ENCODE measurements at regions not wholly inside any gene's neighbourhood (a gene's known extent, or its start where the extent isn't known, plus 50 kb on each side); places are given as distances from the start of the nearest gene placed in this dataset.
"Not testable (repeated sequence)": the region's sequence is repeated elsewhere in the genome, so short reads cannot be mapped to it uniquely, and the experiment has no call there.

DNA sequence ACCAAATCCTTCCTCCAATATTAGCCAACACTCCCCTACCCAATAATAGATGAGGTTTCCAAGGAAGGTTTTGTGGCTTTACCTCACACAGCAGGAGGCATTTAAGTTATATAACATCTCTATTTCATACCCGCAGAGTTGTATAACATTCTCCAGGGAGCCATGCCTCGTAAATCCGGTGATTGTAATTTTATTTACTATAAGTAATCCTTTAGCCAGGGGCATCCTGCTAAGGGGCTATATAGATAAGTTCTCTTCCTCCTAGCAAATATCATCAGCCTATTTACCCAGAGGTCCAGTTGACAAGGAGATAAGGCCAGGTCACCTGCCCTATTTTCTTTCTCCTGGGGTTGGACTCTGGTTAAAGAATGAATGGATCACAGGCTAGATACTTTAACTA lies 2051.0 kb downstream of the EFNA5 start:
- DNase-seq: no peak

DNA sequence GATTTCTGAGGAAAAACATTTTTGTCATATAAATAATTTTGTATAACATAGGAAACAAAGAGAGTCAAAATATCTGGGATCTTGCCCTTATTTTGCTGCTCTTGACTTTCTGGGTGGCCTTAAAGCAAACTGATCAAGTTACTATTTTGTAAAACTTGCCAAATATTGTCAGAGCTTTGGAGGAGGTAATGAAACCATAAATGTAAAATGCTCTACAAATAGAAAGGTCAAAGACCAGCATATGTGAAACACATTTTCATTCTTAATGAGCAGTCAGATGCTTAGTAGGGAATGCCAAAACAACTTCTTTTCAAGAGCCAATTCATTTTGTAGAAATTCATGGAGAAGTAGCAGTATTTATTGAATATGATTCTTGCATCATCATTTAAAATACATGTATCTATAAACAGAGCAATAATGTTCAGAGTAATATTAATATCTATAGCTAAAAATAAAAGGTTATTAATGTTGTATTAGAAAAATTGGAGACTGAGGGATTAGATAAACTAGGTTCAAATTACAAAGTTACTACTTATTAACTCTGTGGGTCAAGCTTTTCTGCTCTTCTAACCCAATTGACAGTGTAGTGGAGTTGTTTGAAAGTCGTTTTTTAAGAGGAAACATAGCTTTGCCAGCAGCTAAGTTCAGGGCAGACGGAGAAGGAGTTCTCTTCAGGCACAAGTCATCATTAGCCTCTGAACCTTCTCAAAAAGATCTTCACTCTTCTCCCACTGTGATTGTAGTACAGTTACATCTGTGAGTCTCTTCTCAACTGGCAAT lies 2053.1 kb downstream of the EFNA5 start:
- DNase-seq: no peak

- no peak for DNase-seq
These were observed 2054.0 kb upstream of the NUDT12 start for GRCh38 chr5:105616599-105616998.

DNA sequence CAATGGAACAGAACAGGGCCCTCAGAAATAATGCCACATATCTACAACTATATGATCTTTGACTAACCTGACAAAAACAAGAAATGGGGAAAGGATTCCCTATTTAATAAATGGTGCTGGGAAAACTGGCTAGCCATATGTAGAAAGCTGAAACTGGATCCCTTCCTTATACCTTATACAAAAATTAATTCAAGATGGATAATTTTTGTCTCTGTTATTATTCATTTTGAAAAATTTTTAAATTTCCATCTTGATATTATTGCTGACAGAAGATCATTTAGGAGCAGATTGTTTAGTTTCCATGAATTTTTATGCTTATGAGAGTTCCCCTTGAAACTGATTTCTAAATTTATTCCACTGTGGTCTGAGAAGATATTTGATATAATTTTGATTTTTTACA lies 2039.8 kb upstream of the NUDT12 start:
- not testable (repeated sequence) for DNase-seq

- no peak for DNase-seq
These were observed 2030.6 kb upstream of the NUDT12 start for GRCh38 chr5:105593011-105593760.

DNA sequence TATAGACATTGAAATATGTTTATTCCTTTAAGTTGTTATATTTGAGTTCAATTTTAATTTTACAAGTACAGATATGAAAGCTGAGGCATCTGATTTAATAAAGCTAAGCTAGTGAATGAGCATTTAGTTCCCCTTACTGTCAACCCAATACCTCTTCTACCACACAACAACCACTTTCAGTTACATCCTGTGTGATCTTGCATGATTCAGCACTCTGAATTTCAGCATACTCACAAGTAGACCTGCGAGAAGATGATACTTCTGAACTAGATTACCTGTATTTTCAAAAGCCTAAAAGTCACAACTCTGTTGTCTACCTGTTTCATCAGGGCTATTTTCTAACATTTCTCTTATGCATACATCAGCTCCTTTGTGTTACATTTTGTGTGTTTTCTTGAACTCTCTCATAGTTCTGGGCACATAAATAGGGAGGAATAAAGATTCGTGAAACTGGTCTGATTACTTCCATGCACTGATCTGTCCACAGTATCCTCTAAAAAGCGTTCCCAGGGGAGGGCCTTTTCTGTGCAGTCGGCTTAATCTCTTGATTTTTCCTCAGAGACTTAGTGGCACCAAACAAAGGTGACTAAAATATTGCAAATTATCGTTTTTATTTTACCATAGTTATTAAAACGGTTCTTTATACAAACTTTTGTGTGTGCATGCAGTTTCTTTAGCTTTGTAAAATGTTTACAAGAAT lies 2025.5 kb upstream of the NUDT12 start:
- no peak for DNase-seq

DNA sequence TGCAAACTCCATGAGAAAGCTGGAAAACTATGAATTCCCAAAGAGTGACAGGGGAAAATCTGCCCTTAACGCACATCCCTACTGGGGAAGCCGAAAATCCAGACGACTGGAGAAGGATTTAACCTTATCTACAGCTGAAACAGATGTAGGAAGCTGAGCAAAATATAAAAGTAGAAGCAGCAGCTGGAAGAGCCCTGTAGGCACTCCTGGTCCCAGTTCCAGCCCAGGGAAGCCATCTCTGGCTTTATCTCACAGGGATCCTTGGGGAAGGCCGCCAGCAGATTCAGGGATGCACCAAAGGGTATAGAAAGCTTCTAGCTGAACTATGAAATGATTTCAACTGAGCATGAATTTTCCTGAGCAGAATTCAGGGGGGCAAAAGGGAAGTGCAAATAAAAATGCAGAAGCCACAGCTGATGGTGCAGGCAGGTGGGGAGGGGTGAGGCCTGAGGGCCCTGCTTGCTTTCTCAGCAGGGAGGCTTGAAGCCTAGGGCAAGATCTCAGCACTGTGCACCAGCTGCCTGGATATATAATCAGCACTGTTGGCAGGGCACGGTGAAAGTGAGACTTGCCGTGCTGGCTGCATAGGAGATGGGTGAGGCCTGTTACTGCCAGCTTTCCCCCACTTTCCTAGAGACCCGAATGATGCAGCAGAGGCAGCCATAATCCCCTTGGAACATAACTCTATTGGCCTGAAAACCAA lies 2019.5 kb upstream of the NUDT12 start:
- no peak for DNase-seq

DNA sequence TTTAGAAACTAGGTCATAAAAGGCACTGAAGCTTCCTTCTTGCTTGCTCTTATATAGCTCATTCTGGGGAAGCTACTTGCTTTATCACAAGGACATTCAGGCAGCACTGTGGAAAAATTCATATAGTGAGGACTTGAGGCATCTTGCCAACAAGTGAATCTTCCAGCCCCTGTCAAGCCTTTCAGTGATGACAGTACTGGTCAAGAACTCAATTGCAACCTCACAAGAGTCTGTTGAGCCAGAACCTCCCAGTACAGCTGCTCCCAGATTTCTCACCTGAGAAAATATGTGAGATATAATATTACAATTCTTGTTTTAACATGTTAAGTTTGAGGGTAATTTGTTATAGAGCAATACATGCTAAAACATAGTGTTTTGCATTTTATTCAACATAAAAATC lies 2011.0 kb upstream of the NUDT12 start:
- DNase-seq: no peak

DNA sequence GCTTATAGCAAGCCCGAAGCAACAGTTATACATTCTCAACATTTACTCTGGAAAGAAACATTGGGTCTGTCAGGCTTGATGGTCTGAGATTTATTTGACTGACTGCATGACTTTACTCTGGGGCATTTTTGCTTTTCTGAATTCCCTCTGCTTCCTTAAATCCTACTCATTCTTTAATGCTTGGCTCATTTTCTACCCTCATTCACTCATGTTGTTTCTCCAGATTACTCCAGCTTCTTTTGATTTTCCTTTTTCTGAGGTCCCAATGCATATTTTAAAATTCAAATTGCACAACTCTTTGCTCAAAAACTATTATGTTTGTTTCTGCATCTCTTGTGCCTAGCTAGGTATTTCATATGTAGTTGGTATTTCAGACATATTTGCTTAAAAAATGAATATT lies 2002.9 kb upstream of the NUDT12 start:
- no peak for DNase-seq

DNA sequence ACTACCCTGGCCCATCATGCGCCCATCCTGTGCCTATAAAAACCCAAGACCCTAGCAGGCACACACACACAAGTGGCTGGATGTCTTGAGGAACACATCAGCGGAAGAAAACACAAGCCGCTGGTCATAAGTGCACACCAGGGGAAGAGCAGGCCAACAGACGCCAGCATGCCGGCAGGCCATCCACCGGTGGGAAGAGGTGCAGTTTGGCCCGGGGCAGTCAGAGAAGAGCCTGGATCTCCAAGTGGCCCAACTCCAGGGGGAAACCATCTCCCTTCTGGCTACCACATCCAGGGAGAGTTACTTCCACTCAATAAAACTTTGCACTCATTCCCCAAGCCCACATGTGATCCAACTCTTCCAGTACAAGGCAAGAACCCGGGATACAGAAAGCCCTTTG lies 2001.3 kb upstream of the NUDT12 start:
- no peak for DNase-seq

DNA sequence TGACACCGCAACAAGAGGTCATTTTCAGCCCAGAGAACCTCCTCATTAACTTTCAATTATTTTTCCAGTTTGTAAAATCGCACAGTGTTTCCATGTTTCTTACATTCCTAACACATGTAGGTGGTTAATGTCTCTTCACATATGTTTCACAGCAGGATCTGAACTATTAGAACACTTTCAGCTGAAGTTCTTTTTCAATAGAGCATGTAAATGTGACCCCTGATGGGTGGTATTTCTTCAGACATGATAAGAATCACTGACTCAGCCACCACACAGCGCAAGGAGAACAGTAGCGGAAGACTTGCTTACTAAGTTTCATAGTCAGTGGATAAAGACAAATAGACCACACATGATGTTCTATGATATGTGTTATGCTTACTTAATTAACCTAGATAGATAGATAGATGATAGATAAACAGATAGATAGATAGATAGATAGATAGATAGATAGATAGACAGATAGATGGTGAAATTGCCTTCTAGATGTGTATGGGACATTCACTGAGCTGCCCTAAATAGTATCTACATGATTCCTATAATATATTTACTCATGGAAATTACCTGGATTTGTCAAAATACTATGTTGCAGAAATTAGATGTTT lies 1992.1 kb upstream of the NUDT12 start:
- no peak for DNase-seq

GRCh38 chr5:105544300-105544699 lies 1981.7 kb upstream of the NUDT12 start:
- DNase-seq: no peak

DNA sequence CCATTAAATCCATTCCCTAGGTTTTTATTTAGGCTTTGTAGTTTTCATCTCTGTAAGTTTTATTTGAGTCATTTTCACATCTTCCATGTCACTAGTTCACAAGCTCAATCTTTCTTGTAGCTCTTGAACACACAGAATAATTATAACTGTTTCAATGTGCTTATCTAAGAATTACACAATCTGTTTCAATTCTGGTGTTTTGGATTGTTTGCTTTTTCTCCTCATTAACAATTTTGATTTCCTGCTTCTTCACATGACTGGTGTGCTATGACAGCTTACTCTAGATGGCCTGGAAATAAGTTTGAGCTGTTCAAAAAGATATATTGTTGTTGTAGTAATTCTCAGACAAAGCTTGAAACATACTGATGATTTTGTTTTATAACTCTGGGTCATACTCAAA lies 1974.1 kb upstream of the NUDT12 start:
- no peak for DNase-seq

DNA sequence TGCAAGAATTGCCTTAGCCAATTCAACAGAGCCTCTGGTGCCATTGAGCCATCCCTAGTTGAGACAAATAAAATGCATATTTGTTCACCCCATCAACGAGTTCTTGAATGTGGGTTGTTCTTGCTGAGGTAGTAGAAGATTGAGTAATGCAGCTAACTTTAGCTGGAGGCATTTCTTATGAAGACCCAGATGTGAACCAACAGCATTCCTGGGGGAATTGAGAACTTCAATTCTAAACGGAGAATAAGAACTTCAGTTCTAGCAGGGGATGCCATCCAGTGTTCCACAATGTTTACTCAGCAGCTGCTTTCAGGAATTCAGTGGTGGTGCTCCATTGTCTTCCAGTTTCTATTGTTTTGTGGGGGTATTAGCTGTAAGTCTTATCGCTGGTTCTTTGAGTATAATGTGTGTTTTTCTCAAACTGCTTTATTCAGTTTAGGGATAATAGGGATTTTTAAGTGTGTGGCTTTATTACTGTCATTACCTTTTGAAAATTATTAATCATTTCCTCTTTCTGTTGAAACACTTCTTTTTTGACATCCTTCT lies 1968.2 kb upstream of the NUDT12 start:
- no peak for DNase-seq

- no peak for DNase-seq
These were observed 1967.3 kb upstream of the NUDT12 start for GRCh38 chr5:105529851-105530250.

DNA sequence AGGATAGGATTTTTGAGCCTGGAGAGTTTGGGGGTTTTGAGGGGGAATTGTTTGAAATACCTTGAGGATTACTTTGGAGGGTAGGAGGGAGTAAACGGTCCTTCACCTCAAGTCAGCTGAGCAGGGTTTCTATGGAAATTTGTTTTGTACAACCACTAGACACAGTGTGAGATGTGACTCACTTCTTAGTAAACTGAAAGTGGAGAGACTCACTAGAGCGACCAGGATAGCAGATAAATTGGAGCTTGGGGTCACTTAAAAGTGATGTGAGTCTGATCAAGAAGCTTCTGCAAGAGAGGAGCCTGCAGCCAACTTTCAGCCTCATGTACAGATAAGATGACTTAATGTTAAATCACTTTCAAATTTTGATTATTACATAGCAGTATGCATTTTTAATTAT lies 1945.9 kb upstream of the NUDT12 start:
- DNase-seq: no peak

DNA sequence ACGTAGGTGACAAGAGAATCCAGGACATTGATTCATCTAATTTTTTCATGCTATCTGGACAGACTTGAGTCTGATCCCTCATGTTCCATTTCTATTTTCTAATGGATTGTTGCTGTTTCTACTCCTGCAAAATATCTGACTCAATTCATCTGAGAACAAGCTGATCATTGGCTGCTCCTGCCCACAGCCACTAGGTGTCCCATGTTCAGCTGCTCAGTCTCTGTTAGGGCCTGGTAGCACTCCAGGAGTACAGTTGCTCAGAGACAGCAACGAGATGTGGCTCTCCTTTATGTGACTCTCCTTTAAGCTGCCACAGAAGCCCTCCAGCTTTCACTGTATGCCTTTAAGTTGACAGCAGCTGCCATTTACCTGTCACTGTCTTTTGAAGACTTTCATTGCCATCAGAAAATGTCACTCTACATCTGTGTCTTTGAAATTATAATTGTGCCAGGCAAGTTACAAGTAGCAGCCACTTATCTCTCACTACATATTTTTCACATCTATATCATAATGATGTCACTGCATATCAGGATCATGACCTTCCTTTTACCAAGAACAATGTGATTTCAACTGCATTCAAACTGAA lies 1944.2 kb upstream of the NUDT12 start:
- no peak for DNase-seq

- no peak for DNase-seq
These were observed 1941.4 kb upstream of the NUDT12 start for GRCh38 chr5:105503950-105504349.

- no peak for DNase-seq
These were observed 1938.7 kb upstream of the NUDT12 start for GRCh38 chr5:105501315-105501714.

- DNase-seq: no peak
These were observed 1912.8 kb upstream of the NUDT12 start for GRCh38 chr5:105475401-105475800.

DNA sequence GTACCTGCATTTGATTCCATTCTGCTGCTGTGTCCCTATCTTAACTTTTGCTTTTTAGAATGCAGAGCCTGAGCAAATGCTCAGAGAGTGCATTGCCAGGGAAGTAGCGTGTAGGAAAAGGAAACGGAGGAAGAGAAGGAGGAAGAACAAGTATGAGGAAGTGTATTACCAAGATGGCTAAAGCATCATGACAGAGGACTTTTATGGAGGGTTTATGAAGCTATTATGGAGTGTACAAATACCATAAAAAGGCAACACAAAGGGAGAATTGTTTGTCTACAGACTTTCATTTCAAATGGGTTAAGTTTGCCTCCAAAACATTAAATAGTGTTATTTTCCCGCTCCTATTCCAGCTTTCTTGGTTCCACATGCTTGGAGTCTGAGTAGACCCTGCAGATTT lies 1899.8 kb upstream of the NUDT12 start:
- no peak for DNase-seq

DNA sequence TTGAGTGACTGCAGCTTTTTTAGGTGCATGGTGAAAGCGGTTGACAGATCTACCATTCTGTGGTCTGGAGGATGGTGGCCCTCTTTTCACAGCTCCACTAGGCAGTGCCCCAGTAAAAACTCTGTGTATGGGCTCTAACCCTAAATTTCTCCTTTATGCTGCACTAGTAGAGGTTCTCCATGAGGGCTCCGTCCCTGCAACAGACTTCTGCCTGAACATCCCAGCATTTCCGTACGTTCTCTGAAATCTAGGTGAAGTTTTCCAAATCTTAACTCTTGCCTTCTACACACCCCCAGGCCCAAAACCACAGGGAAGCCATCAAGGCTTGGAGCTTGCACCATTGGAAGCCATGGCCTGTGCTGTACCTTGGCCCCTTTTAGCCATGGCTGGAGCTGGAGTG lies 1898.1 kb upstream of the NUDT12 start:
- no peak for DNase-seq

All from GDM1 (cell line).